ENCODE measurements at regions not wholly inside any gene's neighbourhood (a gene's known extent, or its start where the extent isn't known, plus 50 kb on each side); places are given as distances from the start of the nearest gene placed in this dataset.
"Not testable (repeated sequence)": the region's sequence is repeated elsewhere in the genome, so short reads cannot be mapped to it uniquely, and the experiment has no call there.

- no peak for ATAC-seq
Measured at GRCh38 chrX:44742480-44743155, 101.2 kb upstream of the DUSP21 start.

GRCh38 chrX:44741859-44742258 is 102.0 kb upstream of the DUSP21 start:
- H3K27ac ChIP-seq; H3K4me3 ChIP-seq; H3K4me1 ChIP-seq; DNase-seq; H3K27me3 ChIP-seq; ATAC-seq; H3K36me3 ChIP-seq; H3K9me3 ChIP-seq; intact Hi-C loops (cut with DNase I): not testable (repeated sequence)

More at GRCh38 chrX:44742480-44743155, 101.2 kb upstream of the DUSP21 start:
- Histone ChIP-seq H3K27me3 (no peaks in the 10 kb centered on the region), H3K9me3 (no peaks in the 10 kb centered on the region), H3K27ac (no peak overlapping the region), H3K4me1 (no peaks in the 10 kb centered on the region), H3K36me3 (no peaks in the 10 kb centered on the region), H3K4me3 (no peak overlapping the region)
- DNase-seq, result no peak
- TF ChIP-seq CTCF (IDR thresholded peaks at IDR 0.05), result no peak
- intact Hi-C loops (cut with DNase I), result no loop called here

- H3K27me3 ChIP-seq; intact Hi-C loops (cut with DNase I); DNase-seq; H3K9me3 ChIP-seq; H3K36me3 ChIP-seq; H3K27ac ChIP-seq; ATAC-seq; H3K4me1 ChIP-seq; H3K4me3 ChIP-seq: not testable (repeated sequence)
Measured at GRCh38 chrX:44741458-44741857, 102.4 kb upstream of the DUSP21 start.

GRCh38 chrX:44735498-44735897 is 108.3 kb upstream of the DUSP21 start:
- intact Hi-C loops (cut with DNase I), result no loop called here
- no peaks in the 10 kb centered on the region for H3K27me3 ChIP-seq
- no peak for ATAC-seq
- no peak overlapping the region for H3K27ac ChIP-seq
- DNase-seq, result no peak
- no peak for TF ChIP-seq CTCF (IDR thresholded peaks at IDR 0.05)
- no peaks in the 10 kb centered on the region for H3K36me3 ChIP-seq
- no peaks in the 10 kb centered on the region for H3K9me3 ChIP-seq
- H3K4me1 ChIP-seq, result no peaks in the 10 kb centered on the region
- no peak overlapping the region for H3K4me3 ChIP-seq

GRCh38 chrX:44733931-44734330 is 109.9 kb upstream of the DUSP21 start:
- H3K36me3 ChIP-seq, result no peaks in the 10 kb centered on the region
- no peaks in the 10 kb centered on the region for H3K27me3 ChIP-seq
- no peak for DNase-seq
- no peaks in the 10 kb centered on the region for H3K9me3 ChIP-seq
- intact Hi-C loops (cut with DNase I), result no loop called here
- no peaks in the 10 kb centered on the region for H3K4me1 ChIP-seq
- no peak for TF ChIP-seq CTCF (IDR thresholded peaks at IDR 0.05)
- no peak overlapping the region for H3K27ac ChIP-seq
- no peak overlapping the region for H3K4me3 ChIP-seq
- no peak for ATAC-seq

- ATAC-seq (no peak), DNase-seq (no peak)
- intact Hi-C loops (cut with DNase I), result no loop called here
- Histone ChIP-seq H3K27ac (no peak overlapping the region), H3K4me3 (no peak overlapping the region), H3K4me1 (no peaks in the 10 kb centered on the region), H3K27me3 (no peaks in the 10 kb centered on the region), H3K36me3 (no peaks in the 10 kb centered on the region), H3K9me3 (no peaks in the 10 kb centered on the region)
- no peak for TF ChIP-seq CTCF (IDR thresholded peaks at IDR 0.05)
Measured at GRCh38 chrX:44731160-44731559, 112.7 kb upstream of the DUSP21 start.
